ENCODE measurements at regions not wholly inside any gene's neighbourhood (a gene's known extent, or its start where the extent isn't known, plus 50 kb on each side); places are given as distances from the start of the nearest gene placed in this dataset.
"Not testable (repeated sequence)": the region's sequence is repeated elsewhere in the genome, so short reads cannot be mapped to it uniquely, and the experiment has no call there.

DNA sequence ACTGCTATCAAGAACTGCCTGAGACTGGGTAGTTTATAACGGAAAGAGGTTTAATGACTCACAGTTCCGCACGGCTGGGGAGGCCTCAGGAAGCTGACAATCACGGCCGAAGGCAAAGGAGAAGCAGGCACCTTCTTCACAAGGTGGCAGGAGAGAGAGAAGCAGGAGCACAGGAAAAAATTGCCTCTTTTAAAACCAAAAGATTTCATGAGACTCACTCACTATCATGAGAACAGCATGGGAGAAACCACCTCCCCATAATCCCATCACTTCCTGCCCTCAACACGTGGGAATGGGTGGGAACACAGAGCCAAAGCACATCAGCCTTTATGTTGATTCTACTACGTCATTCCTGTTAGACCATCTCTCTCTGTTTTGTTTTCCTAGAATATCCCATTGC, 650.9 kb upstream of the SEMA6D start:
- no peak for DNase-seq (ENCODE audit: low spot score)
- Mint-ChIP-seq H3K9me3 (ENCODE audit: unreplicated experiment) (no peaks in the 10 kb centered on the region), H3K27ac (ENCODE audit: unreplicated experiment) (no peak overlapping the region), H3K27me3 (ENCODE audit: unreplicated experiment) (no peaks in the 10 kb centered on the region), H3K4me1 (ENCODE audit: unreplicated experiment) (no peaks in the 10 kb centered on the region), H3K4me3 (ENCODE audit: unreplicated experiment) (no peak overlapping the region), H3K36me3 (ENCODE audit: low read depth, unreplicated experiment) (no peaks in the 10 kb centered on the region)
- TF ChIP-seq CTCF (IDR thresholded peaks at IDR 0.05; ENCODE audit: unreplicated experiment) = no peak

- H3K27me3 Mint-ChIP-seq (ENCODE audit: unreplicated experiment); H3K36me3 Mint-ChIP-seq (ENCODE audit: low read depth, unreplicated experiment); DNase-seq (ENCODE audit: low spot score); H3K27ac Mint-ChIP-seq (ENCODE audit: unreplicated experiment); H3K9me3 Mint-ChIP-seq (ENCODE audit: unreplicated experiment); H3K4me3 Mint-ChIP-seq (ENCODE audit: unreplicated experiment); H3K4me1 Mint-ChIP-seq (ENCODE audit: unreplicated experiment): not testable (repeated sequence)
Measured at GRCh38 chr15:47077846-47078245, 639.5 kb upstream of the SEMA6D start.

DNA sequence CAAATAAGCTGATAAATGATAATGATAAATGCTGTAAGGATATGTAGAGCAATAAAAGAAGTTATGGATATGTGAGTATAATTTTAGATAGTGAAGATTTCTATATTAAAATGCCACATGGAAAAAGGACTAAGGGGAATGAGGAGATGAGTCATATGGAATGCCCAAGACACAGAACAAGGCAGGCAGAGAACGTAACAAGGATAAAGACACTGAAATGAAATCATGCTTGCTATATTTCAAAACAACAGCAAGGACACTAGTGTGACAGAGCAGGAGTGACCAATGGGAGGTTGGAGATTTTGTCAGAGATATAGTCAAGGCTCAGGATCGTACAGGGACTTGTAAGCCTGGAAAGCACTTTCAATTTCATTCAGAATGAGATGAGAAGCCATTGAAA, 621.5 kb upstream of the SEMA6D start:
- no peak overlapping the region for H3K4me3 Mint-ChIP-seq (ENCODE audit: unreplicated experiment)
- DNase-seq (ENCODE audit: low spot score) = no peak
- TF ChIP-seq CTCF (IDR thresholded peaks at IDR 0.05; ENCODE audit: unreplicated experiment) = no peak
- no peaks in the 10 kb centered on the region for H3K4me1 Mint-ChIP-seq (ENCODE audit: unreplicated experiment)
- peaks cover 2% of the 10 kb centered on the region for H3K27me3 Mint-ChIP-seq (ENCODE audit: unreplicated experiment)
- H3K36me3 Mint-ChIP-seq (ENCODE audit: low read depth, unreplicated experiment) = no peaks in the 10 kb centered on the region
- no peak overlapping the region for H3K27ac Mint-ChIP-seq (ENCODE audit: unreplicated experiment)
- peaks cover 13% of the 10 kb centered on the region for H3K9me3 Mint-ChIP-seq (ENCODE audit: unreplicated experiment)

DNA sequence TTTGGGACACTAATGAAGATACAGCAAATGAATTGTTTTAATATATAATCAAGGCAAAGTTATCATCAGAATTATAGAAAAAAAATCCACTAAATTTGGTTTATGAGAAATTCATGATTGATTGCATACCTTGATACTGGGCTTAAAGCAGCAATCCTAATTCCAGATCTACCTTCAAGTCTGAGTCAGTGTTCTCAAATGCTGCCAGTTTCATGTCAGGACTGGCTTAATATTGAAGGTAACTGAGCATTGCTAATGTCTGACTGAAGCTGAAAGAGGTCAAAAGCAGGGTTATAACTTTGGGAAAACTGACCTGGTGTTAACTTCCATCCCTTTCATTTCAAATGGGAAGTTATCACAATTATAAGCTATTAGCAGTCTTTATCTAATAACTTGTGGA, 618.8 kb upstream of the SEMA6D start:
- not testable (repeated sequence) for H3K36me3 Mint-ChIP-seq (ENCODE audit: low read depth, unreplicated experiment); DNase-seq (ENCODE audit: low spot score); H3K27ac Mint-ChIP-seq (ENCODE audit: unreplicated experiment); H3K4me3 Mint-ChIP-seq (ENCODE audit: unreplicated experiment); H3K4me1 Mint-ChIP-seq (ENCODE audit: unreplicated experiment); H3K27me3 Mint-ChIP-seq (ENCODE audit: unreplicated experiment)
- peaks cover 14% of the 10 kb centered on the region for H3K9me3 Mint-ChIP-seq (ENCODE audit: unreplicated experiment)

DNA sequence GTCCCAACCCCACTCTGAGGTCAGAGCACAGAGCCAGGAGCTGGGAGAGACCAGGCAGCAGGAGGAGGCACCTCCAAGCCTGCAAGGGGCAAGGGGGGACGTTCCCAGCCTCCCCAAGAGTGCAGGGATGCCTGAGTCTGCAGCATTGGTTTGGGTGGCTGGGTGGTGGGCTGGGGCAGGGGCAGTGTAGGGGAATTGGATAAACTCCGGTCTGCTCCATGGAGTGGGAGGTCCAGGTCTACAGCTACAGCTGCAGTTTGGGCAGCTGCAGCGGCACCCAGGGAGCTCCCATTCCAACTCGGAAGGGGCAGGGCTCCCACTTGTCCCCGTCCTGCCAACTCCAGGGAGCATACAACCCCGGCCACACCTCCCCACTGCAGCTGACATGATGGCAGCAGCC, 617.5 kb upstream of the SEMA6D start:
- H3K27ac Mint-ChIP-seq (ENCODE audit: unreplicated experiment); H3K4me3 Mint-ChIP-seq (ENCODE audit: unreplicated experiment); H3K36me3 Mint-ChIP-seq (ENCODE audit: low read depth, unreplicated experiment); H3K27me3 Mint-ChIP-seq (ENCODE audit: unreplicated experiment); H3K4me1 Mint-ChIP-seq (ENCODE audit: unreplicated experiment); DNase-seq (ENCODE audit: low spot score): not testable (repeated sequence)
- peaks cover 14% of the 10 kb centered on the region for H3K9me3 Mint-ChIP-seq (ENCODE audit: unreplicated experiment)

DNA sequence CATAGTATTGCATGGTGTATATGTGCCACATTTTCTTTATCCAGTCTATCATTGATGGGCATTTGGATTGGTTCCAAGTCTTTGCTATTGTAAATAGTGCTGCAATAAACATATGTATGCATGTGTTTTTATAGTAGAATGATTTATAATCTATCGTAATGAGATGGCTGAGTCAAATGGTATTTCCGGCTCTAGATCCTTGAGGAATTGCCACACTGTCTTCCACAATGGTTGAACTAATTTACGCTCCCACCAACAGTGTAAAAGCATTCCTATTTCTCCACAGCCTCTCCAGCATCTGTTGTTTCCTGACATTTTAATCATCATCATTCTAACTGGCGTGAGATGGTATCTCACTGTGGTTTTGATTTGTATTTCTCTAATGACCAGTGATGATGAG, 608.5 kb upstream of the SEMA6D start:
- not testable (repeated sequence) for H3K36me3 Mint-ChIP-seq (ENCODE audit: low read depth, unreplicated experiment); DNase-seq (ENCODE audit: low spot score); H3K4me1 Mint-ChIP-seq (ENCODE audit: unreplicated experiment); H3K27me3 Mint-ChIP-seq (ENCODE audit: unreplicated experiment); H3K4me3 Mint-ChIP-seq (ENCODE audit: unreplicated experiment); H3K27ac Mint-ChIP-seq (ENCODE audit: unreplicated experiment); H3K9me3 Mint-ChIP-seq (ENCODE audit: unreplicated experiment)

DNA sequence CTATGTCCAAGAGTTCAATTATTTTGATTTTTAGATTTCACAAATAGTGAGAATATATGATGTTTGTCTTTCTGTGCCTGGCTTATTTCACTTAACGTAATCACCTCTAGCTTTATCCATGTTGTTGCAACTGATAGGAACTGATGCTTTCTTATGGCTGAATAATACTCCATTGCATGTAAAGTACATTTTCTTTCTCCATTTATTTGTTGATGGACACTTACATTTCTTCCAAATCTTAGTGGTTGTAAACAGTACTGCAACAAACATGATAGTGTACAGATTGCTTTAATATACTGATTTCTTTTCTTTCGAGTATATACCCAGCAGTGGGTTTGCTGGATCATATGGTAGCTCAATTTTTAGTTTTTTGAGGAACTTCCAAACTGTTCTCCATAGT, 600.6 kb upstream of the SEMA6D start:
- no peak overlapping the region for H3K4me3 Mint-ChIP-seq (ENCODE audit: unreplicated experiment)
- DNase-seq (ENCODE audit: low spot score) = no peak
- no peaks in the 10 kb centered on the region for H3K36me3 Mint-ChIP-seq (ENCODE audit: low read depth, unreplicated experiment)
- H3K27ac Mint-ChIP-seq (ENCODE audit: unreplicated experiment) = no peak overlapping the region
- no peaks in the 10 kb centered on the region for H3K27me3 Mint-ChIP-seq (ENCODE audit: unreplicated experiment)
- no peaks in the 10 kb centered on the region for H3K4me1 Mint-ChIP-seq (ENCODE audit: unreplicated experiment)
- TF ChIP-seq CTCF (IDR thresholded peaks at IDR 0.05; ENCODE audit: unreplicated experiment) = peak; percentile 45
- no peaks in the 10 kb centered on the region for H3K9me3 Mint-ChIP-seq (ENCODE audit: unreplicated experiment)

Measured in endothelial cell (in vitro differentiated cells).